H9 (cell line): ENCODE measurements at regions not wholly inside any gene's neighbourhood (a gene's known extent, or its start where the extent isn't known, plus 50 kb on each side); places are given as distances from the start of the nearest gene placed in this dataset.

Source experiments
- DNase-seq: peaks from one replicate; pipeline ENCODE4 v3.0.0-alpha.2; 2017
- H2AFZ ChIP-seq: one replicate; pipeline ENCODE4 v1.6.1; 2013; ENCODE audit warnings: mild to moderate bottlenecking, low read length, control low read depth, moderate library complexity
- H2AK5ac ChIP-seq: 2 replicates; pipeline ENCODE4 v1.6.1; 2013; ENCODE audit warnings: low read length, control low read depth, mixed read lengths; ENCODE audit not compliant: insufficient read length
- H2BK120ac ChIP-seq: one replicate; pipeline ENCODE4 v1.6.1; 2013; ENCODE audit warnings: low read depth, mild to moderate bottlenecking, low read length, control low read depth, inconsistent platforms; ENCODE audit not compliant: poor library complexity, severe bottlenecking
- H2BK12ac ChIP-seq: 2 replicates; pipeline ENCODE4 v1.6.1; 2013; ENCODE audit warnings: low read length, control low read depth, mixed read lengths, low read depth; ENCODE audit not compliant: insufficient read length
- H2BK15ac ChIP-seq: 2 replicates; pipeline ENCODE4 v1.6.1; 2013; ENCODE audit warnings: low read depth, low read length, control low read depth
- H2BK20ac ChIP-seq: one replicate; pipeline ENCODE4 v1.6.1; 2013; ENCODE audit warnings: low read depth, mild to moderate bottlenecking, low read length, control low read depth, inconsistent platforms; ENCODE audit not compliant: poor library complexity, severe bottlenecking
- H2BK5ac ChIP-seq: 2 replicates; pipeline ENCODE4 v1.6.1; 2013; ENCODE audit warnings: low read length, control low read depth, mixed read lengths; ENCODE audit not compliant: insufficient read length
- H3K14ac ChIP-seq: 2 replicates; pipeline ENCODE4 v1.6.1; 2013; ENCODE audit warnings: low read length, control low read depth; ENCODE audit not compliant: insufficient read depth
- H3K18ac ChIP-seq: 2 replicates; pipeline ENCODE4 v1.6.1; 2013; ENCODE audit warnings: low read depth, mild to moderate bottlenecking, mixed read lengths, low read length, control low read depth; ENCODE audit not compliant: insufficient read length
- H3K23ac ChIP-seq: 2 replicates; pipeline ENCODE4 v1.6.1; 2013; ENCODE audit warnings: low read length, control low read depth, mixed read lengths, low read depth; ENCODE audit not compliant: insufficient read length
- H3K23me2 ChIP-seq: 2 replicates; pipeline ENCODE4 v1.6.1; 2013; ENCODE audit warnings: low read depth, mild to moderate bottlenecking, mixed read lengths, low read length, control low read depth; ENCODE audit not compliant: insufficient read length, poor library complexity, severe bottlenecking
- H3K27ac ChIP-seq: 2 replicates; pipeline ENCODE4 v1.5.1; 2013; ENCODE audit warnings: low read length, control low read depth, mixed read lengths, low read depth; ENCODE audit not compliant: insufficient read length
- H3K27me3 ChIP-seq: 2 replicates; pipeline ENCODE4 v1.6.1; 2013; ENCODE audit warnings: low read length, control low read depth, inconsistent platforms; ENCODE audit not compliant: insufficient read depth
- H3K4ac ChIP-seq: 2 replicates; pipeline ENCODE4 v1.6.1; 2013; ENCODE audit warnings: low read depth, mild to moderate bottlenecking, control low read depth, inconsistent platforms, low read length, moderate library complexity
- H3K4me1 ChIP-seq: 2 replicates; pipeline ENCODE4 v1.6.1; 2013; ENCODE audit warnings: low read length, control low read depth, inconsistent platforms; ENCODE audit not compliant: insufficient read depth
- H3K4me2 ChIP-seq: 2 replicates; pipeline ENCODE4 v1.6.1; 2013; ENCODE audit warnings: low read length, control low read depth, mixed read lengths; ENCODE audit not compliant: insufficient read length, insufficient read depth
- H3K56ac ChIP-seq: 2 replicates; pipeline ENCODE4 v1.6.1; 2013; ENCODE audit warnings: low read depth, mild to moderate bottlenecking, mixed read lengths, low read length, control low read depth; ENCODE audit not compliant: insufficient read length
- H3K79me1 ChIP-seq: 2 replicates; pipeline ENCODE4 v1.6.1; 2013; ENCODE audit warnings: low read depth, mild to moderate bottlenecking, moderate library complexity, low read length, control low read depth, inconsistent platforms; ENCODE audit not compliant: insufficient read depth, poor library complexity, severe bottlenecking
- H3K79me2 ChIP-seq: 2 replicates; pipeline ENCODE4 v1.6.1; 2013; ENCODE audit warnings: low read length, control low read depth, inconsistent platforms; ENCODE audit not compliant: insufficient read depth
- H3K9ac ChIP-seq: 2 replicates; pipeline ENCODE4 v1.6.1; 2013; ENCODE audit warnings: low read length, control low read depth, mixed read lengths; ENCODE audit not compliant: insufficient read length; ENCODE audit errors: extremely low read depth
- H3K9me3 ChIP-seq: one replicate; pipeline ENCODE4 v1.6.1; 2013; ENCODE audit warnings: low read depth, low read length, inconsistent platforms; ENCODE audit not compliant: control insufficient read depth
- H3T11ph ChIP-seq: one replicate; pipeline ENCODE4 v1.6.1; 2013; ENCODE audit warnings: mild to moderate bottlenecking, low read length, control low read depth, inconsistent platforms
- H4K20me1 ChIP-seq: one replicate; pipeline ENCODE4 v1.6.1; 2013; ENCODE audit not compliant: control insufficient read depth, insufficient read length, insufficient read depth
- H4K5ac ChIP-seq: 2 replicates; pipeline ENCODE4 v1.6.1; 2013; ENCODE audit warnings: low read depth, mild to moderate bottlenecking, mixed read lengths, low read length, control low read depth; ENCODE audit not compliant: insufficient read length
- H4K8ac ChIP-seq: replicated peaks from 2 replicates; pipeline ENCODE4 v1.6.1; 2013; ENCODE audit warnings: low read length, control low read depth, mixed read lengths, low read depth; ENCODE audit not compliant: insufficient read length
- H4K91ac ChIP-seq: 2 replicates; pipeline ENCODE4 v1.6.1; 2013; ENCODE audit warnings: low read depth, mild to moderate bottlenecking, moderate library complexity, mixed read lengths, low read length, control low read depth; ENCODE audit not compliant: insufficient read length
- H3K27ac Mint-ChIP-seq, 3 experiments: 2 replicates in 2 of 3; 3 replicates in 1 of 3; pipeline ENCODE4 v1.8.0; 2020 to 2021; ENCODE audit warnings: mixed read lengths in 3 of 3, mild to moderate bottlenecking in 1 of 3, moderate library complexity in 1 of 3
- H3K27me3 Mint-ChIP-seq: 2 replicates; pipeline ENCODE4 v1.8.0; 2021; ENCODE audit warnings: low read depth, mild to moderate bottlenecking, moderate library complexity, mixed read lengths
- H3K36me3 Mint-ChIP-seq, 3 experiments: 2 replicates in 2 of 3; 3 replicates in 1 of 3; pipeline ENCODE4 v1.8.0; 2020 to 2021; ENCODE audit warnings: low read depth in 3 of 3, mixed read lengths in 3 of 3; ENCODE audit not compliant: insufficient read depth in 1 of 3
- H3K4me1 Mint-ChIP-seq, 2 experiments: 2 replicates each; pipeline ENCODE4 v1.8.0; 2020; ENCODE audit warnings: mixed read lengths in 2 of 2
- H3K4me3 Mint-ChIP-seq, 2 experiments: 2 replicates in 1 of 2; 3 replicates in 1 of 2; pipeline ENCODE4 v1.8.0; 2020 to 2021; ENCODE audit warnings: mild to moderate bottlenecking in 2 of 2, mixed read lengths in 2 of 2, moderate library complexity in 1 of 2
- H3K9me3 Mint-ChIP-seq, 2 experiments: 2 replicates in 1 of 2; 3 replicates in 1 of 2; pipeline ENCODE4 v1.8.0; 2020; ENCODE audit warnings: mild to moderate bottlenecking in 2 of 2, mixed read lengths in 2 of 2, moderate library complexity in 1 of 2
- WGBS: extraction: QIAGEN DNeasy Blood & Tissue Kit; methylation state at CpG from one replicate; pipeline ENCODE4 v1.1.7; 2013; ENCODE audit warnings: missing lambda C conversion rate, low lambda C conversion rate, mixed read lengths; ENCODE audit not compliant: insufficient read length; ENCODE audit errors: extremely low coverage; 5-methylcytosine and 5-hydroxymethylcytosine counted together
- TF ChIP-seq, protein P1 (sequence below): fragments of 200-600 bp; sonication (generic); conservative IDR thresholded peaks from 3 replicates; pipeline ENCODE4 v1.8.0; 2021; ENCODE audit warnings: antibody characterized with exemption, mild to moderate bottlenecking

DNA sequence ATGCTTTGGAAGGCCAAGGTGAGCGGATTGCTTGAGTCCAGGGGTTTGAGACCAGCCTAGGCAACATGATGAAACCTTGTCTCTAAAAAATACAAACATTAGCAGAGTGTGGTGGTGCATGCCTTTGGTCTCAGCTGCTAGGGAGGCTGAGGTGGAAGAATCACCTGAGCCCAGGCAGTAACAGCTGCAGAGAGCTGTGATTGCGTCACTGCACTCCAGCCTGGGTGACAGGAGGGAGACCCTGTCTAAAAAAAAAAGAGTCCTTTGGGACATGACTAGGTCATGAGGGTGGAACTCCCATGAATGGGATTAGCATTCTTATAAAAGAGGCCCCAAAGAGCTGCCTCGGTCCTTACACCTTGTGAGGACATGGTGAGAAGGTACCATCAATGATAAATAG is 436.0 kb upstream of the NR5A2 start:
- no peaks in the 10 kb centered on the region for H3K27me3 ChIP-seq
- no peaks in the 10 kb centered on the region for H3K27me3 Mint-ChIP-seq
- no peak overlapping the region for H2AFZ ChIP-seq
- no peak overlapping the region for H4K91ac ChIP-seq
- H3K23ac ChIP-seq: no peak overlapping the region
- no peak overlapping the region for H2BK12ac ChIP-seq
- H3K4me3 Mint-ChIP-seq: no peak overlapping the region
- TF ChIP-seq, protein P1, sequence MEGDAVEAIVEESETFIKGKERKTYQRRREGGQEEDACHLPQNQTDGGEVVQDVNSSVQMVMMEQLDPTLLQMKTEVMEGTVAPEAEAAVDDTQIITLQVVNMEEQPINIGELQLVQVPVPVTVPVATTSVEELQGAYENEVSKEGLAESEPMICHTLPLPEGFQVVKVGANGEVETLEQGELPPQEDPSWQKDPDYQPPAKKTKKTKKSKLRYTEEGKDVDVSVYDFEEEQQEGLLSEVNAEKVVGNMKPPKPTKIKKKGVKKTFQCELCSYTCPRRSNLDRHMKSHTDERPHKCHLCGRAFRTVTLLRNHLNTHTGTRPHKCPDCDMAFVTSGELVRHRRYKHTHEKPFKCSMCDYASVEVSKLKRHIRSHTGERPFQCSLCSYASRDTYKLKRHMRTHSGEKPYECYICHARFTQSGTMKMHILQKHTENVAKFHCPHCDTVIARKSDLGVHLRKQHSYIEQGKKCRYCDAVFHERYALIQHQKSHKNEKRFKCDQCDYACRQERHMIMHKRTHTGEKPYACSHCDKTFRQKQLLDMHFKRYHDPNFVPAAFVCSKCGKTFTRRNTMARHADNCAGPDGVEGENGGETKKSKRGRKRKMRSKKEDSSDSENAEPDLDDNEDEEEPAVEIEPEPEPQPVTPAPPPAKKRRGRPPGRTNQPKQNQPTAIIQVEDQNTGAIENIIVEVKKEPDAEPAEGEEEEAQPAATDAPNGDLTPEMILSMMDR: no peak
- H3K79me1 ChIP-seq: no peaks in the 10 kb centered on the region
- DNase-seq: no peak
- H3K27ac Mint-ChIP-seq: no peak overlapping the region
- no peaks in the 10 kb centered on the region for H3K9me3 ChIP-seq
- peaks cover 0 to 3% of the 10 kb centered on the region in 2 experiments; a peak in 1 of 5 replicates for H3K9me3 Mint-ChIP-seq
- no peak overlapping the region for H3K56ac ChIP-seq
- H3K4me2 ChIP-seq: no peak overlapping the region
- no peak overlapping the region for H4K8ac ChIP-seq
- no peaks in the 10 kb centered on the region for H3K4me1 ChIP-seq
- WGBS: no CpG with 5 or more reads among the region's 3 CpGs
- no peak overlapping the region for H3K18ac ChIP-seq
- no peak overlapping the region for H2BK120ac ChIP-seq
- H3K4me1 Mint-ChIP-seq: peaks cover 0 to 9% of the 10 kb centered on the region in 2 experiments; a peak in 3 of 4 replicates
- H3K79me2 ChIP-seq: no peaks in the 10 kb centered on the region
- no peak overlapping the region for H3K27ac ChIP-seq
- no peaks in the 10 kb centered on the region for H3K23me2 ChIP-seq
- no peak overlapping the region for H3K14ac ChIP-seq
- H4K20me1 ChIP-seq: no peaks in the 10 kb centered on the region
- no peak overlapping the region for H2BK15ac ChIP-seq
- H3K36me3 Mint-ChIP-seq: no peaks in the 10 kb centered on the region
- H3K4ac ChIP-seq: no peak overlapping the region
- no peak overlapping the region for H2BK20ac ChIP-seq
- no peak overlapping the region for H2BK5ac ChIP-seq
- H4K5ac ChIP-seq: no peak overlapping the region
- H2AK5ac ChIP-seq: no peak overlapping the region
- H3T11ph ChIP-seq: no peak overlapping the region
- H3K9ac ChIP-seq: no peak overlapping the region
